ENCODE measurements at regions not wholly inside any gene's neighbourhood (a gene's known extent, or its start where the extent isn't known, plus 50 kb on each side); places are given as distances from the start of the nearest gene placed in this dataset.

DNA sequence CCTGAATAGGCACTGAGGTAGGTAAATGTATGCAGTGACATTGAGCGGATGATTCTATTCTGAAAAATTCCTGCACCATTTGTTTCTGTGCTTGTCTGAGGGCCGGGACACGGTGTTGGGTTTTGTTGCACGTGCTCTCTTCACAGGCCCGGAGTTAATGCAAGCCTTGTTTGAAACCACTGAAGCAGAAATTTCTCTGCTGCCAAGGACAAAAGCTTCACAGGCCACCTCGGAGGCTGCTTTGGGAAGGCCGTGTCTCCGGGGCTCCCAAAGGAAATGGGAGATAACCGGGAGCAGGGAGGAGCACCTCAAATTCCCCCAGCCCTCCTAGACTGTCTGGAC is 179.4 kb downstream of the OPA1 start:
- Histone ChIP-seq H3K36me3 (no peaks in the 10 kb centered on the region), H3K27me3 (no peaks in the 10 kb centered on the region), H3K4me1 (peaks cover 0 to 6% (median 0%) of the 10 kb centered on the region in 4 donors), H3K9me3 (no peaks in the 10 kb centered on the region), H3K27ac (no peak overlapping the region), H3K4me3 (no peak overlapping the region)
- no peak for DNase-seq
- TF ChIP-seq POLR2A (IDR thresholded peaks at IDR 0.05) = no peak
- no peak for TF ChIP-seq CTCF (IDR thresholded peaks at IDR 0.05)

DNA sequence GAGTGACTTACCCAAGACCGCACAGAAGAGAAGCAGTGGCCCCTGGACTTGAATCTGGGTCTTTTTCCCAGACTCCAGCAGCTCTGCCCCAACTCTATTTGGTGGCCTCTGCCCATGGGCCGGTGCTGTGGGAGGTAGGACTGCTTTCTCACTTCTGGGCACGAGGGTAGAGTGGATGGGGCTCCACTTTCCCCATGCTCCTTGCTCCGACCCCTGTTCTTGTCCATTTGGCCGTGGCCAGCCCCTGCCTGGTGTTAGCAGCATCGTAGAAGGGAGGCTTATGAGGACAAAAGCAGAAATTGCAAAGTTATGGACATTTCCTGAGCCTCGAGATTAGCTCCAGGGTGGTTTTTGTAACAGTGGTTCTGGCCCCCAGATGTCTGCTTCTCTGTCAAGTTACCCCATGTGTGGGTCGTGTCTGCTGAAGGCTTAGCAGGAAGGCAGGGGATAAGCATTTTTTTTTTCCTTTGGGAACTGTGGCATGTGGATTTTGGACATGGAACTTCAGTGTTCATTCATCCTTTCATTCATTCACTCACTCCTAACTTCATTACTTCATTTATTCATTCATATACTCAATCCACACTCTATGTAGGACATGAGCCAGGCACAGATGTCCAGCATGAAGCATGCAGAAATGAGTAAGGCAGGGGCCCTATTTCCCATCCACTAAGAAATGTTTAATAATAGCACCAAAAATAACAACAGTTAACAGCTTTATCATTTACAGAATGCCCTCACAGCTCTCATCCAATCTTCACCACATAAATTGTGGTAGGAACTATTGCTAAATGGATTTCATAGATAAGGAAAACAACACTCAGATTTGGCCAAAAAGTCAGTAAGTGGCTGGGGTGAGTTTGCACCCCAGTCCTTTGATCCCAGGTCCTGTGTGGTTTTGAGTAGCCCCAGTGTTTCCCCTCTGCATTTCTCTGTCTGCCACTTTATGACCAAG is 180.5 kb downstream of the OPA1 start:
- H3K36me3 ChIP-seq = no peaks in the 10 kb centered on the region
- DNase-seq = no peak
- H3K27me3 ChIP-seq = no peaks in the 10 kb centered on the region
- H3K9me3 ChIP-seq = no peaks in the 10 kb centered on the region
- TF ChIP-seq POLR2A (IDR thresholded peaks at IDR 0.05) = no peak
- no peak for TF ChIP-seq CTCF (IDR thresholded peaks at IDR 0.05)
- no peak overlapping the region for H3K4me3 ChIP-seq
- peaks cover 0 to 9% (median 0%) of the 10 kb centered on the region in 4 donors for H3K4me1 ChIP-seq
- no peak overlapping the region for H3K27ac ChIP-seq

- H3K4me3 ChIP-seq = no peak overlapping the region
- H3K9me3 ChIP-seq = no peaks in the 10 kb centered on the region
- H3K27me3 ChIP-seq = no peaks in the 10 kb centered on the region
- no peak for DNase-seq
- TF ChIP-seq POLR2A (IDR thresholded peaks at IDR 0.05) (no peak), CTCF (IDR thresholded peaks at IDR 0.05) (no peak)
- no peaks in the 10 kb centered on the region for H3K36me3 ChIP-seq
- H3K27ac ChIP-seq = no peak overlapping the region
- peaks cover 0 to 9% (median 0%) of the 10 kb centered on the region in 4 donors for H3K4me1 ChIP-seq
Measured at GRCh38 chr3:193774272-193774915, 181.4 kb downstream of the OPA1 start.

GRCh38 chr3:193774916-193775285 is 181.9 kb downstream of the OPA1 start:
- Histone ChIP-seq H3K36me3 (no peaks in the 10 kb centered on the region), H3K4me3 (no peak overlapping the region), H3K4me1 (peaks cover 0 to 9% (median 0%) of the 10 kb centered on the region in 4 donors), H3K9me3 (no peaks in the 10 kb centered on the region), H3K27me3 (no peaks in the 10 kb centered on the region), H3K27ac (no peak overlapping the region)
- TF ChIP-seq CTCF (IDR thresholded peaks at IDR 0.05) (no peak), POLR2A (IDR thresholded peaks at IDR 0.05) (no peak)
- DNase-seq = no peak

DNA sequence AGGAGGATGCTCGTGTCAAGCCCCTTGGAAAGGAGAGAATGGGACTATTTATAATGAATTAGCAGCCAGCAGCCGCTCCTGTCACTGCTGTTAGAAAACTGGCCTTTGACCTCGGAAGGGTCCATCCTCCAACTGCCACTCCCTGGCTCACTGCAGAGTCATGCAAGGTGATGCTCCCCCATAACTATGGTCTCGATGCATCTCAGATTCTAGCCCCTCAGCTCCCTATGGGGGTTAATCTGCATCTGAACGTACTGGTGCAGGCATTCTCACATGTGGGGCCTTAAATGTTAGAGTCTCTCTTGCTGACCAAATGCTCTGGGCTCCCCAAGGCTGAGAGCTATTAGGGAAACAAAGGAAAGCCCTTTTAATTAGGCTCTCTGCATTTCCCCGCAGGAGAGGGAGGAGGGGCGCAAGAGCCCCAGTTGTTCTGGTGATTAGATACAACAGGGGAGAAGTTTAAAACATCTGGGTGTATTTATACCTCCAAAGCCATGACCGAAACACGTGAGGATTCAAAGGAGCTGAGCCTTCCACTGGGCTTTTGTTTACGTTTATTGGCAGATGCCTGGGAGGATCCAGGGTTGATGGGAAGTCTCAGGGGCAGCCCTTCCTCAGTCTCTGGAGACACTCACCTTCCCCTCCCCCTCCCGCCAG is 182.5 kb downstream of the OPA1 start:
- no peak for DNase-seq
- no peak overlapping the region for H3K27ac ChIP-seq
- no peak for TF ChIP-seq POLR2A (IDR thresholded peaks at IDR 0.05)
- peaks cover 0 to 12% (median 0%) of the 10 kb centered on the region in 4 donors for H3K4me1 ChIP-seq
- H3K4me3 ChIP-seq = no peak overlapping the region
- no peaks in the 10 kb centered on the region for H3K9me3 ChIP-seq
- H3K36me3 ChIP-seq = no peaks in the 10 kb centered on the region
- H3K27me3 ChIP-seq = no peaks in the 10 kb centered on the region
